PC-3 (cell line): ENCODE measurements at regions not wholly inside any gene's neighbourhood (a gene's known extent, or its start where the extent isn't known, plus 50 kb on each side); places are given as distances from the start of the nearest gene placed in this dataset.

Source experiments
- ATAC-seq: fragments of 200-7000 bp; cut with Tn5 transposase; 2 replicates; pipeline ENCODE4 v1.9.1; 2020; ENCODE audit warnings: mild to moderate bottlenecking, moderate library complexity
- BruUV-seq: library from RNA; stranded (reverse); fragments of 400-500 nt; replicated peaks from 2 replicates; lab custom pipeline; 2021; lab: Mats Ljungman, UMichigan
- CTCF ChIA-PET: fragments of 300-600 bp; sonication (Branson Sonifier 250); formaldehyde crosslinking; loops from one replicate; lab custom pipeline; 2022; ENCODE audit warnings: antibody characterized with exemption; lab: Charles Lee
- POLR2A ChIA-PET: fragments of 300-600 bp; sonication (Branson Sonifier 250); formaldehyde crosslinking; loops from one replicate; lab custom pipeline; 2022; ENCODE audit warnings: antibody characterized with exemption; ENCODE audit not compliant: unreplicated experiment; lab: Charles Lee
- DNase-seq: peaks from one replicate; pipeline ENCODE4 v3.0.0-alpha.2; 2015
- H2AFZ ChIP-seq: fragments of 300-600 bp; sonication (generic); 2 replicates; pipeline ENCODE4 v1.6.0; 2016; ENCODE audit warnings: antibody characterized with exemption, low read length
- H3F3A ChIP-seq: fragments of 300-600 bp; sonication (generic); one replicate; pipeline ENCODE4 v1.6.0; 2017; ENCODE audit warnings: antibody characterized with exemption, low read length, control low read depth, mild to moderate bottlenecking; ENCODE audit not compliant: unreplicated experiment
- H3K27ac ChIP-seq: fragments of 300-600 bp; sonication (generic); 2 replicates; pipeline ENCODE4 v1.5.1; 2016; ENCODE audit warnings: mild to moderate bottlenecking, low read length
- H3K27me3 ChIP-seq: fragments of 300-600 bp; sonication (generic); 2 replicates; pipeline ENCODE4 v1.6.1; 2016; ENCODE audit warnings: low read length, mixed read lengths
- H3K36me3 ChIP-seq: fragments of 300-600 bp; sonication (generic); 2 replicates; pipeline ENCODE4 v1.6.1; 2016; ENCODE audit warnings: low read depth, mixed run types, low read length, mixed read lengths
- H3K4me1 ChIP-seq: fragments of 300-600 bp; sonication (generic); 2 replicates; pipeline ENCODE4 v1.5.1; 2016; ENCODE audit warnings: low read length; ENCODE audit not compliant: insufficient read depth
- H3K4me2 ChIP-seq: fragments of 300-600 bp; sonication (generic); 2 replicates; pipeline ENCODE4 v1.6.0; 2016; ENCODE audit warnings: low read length
- H3K4me3 ChIP-seq: fragments of 300-600 bp; sonication (generic); 2 replicates; pipeline ENCODE4 v1.5.1; 2016; ENCODE audit warnings: mild to moderate bottlenecking, low read length, mixed read lengths
- H3K79me2 ChIP-seq: fragments of 300-600 bp; sonication (generic); 2 replicates; pipeline ENCODE4 v1.6.1; 2017; ENCODE audit warnings: low read length, mixed read lengths
- H3K9ac ChIP-seq: fragments of 300-600 bp; sonication (generic); 2 replicates; pipeline ENCODE4 v1.6.0; 2016; ENCODE audit warnings: mild to moderate bottlenecking, low read length
- H3K9me2 ChIP-seq: fragments of 300-600 bp; sonication (generic); replicated peaks from 2 replicates; pipeline ENCODE4 v1.6.1; 2016; ENCODE audit warnings: mixed run types, low read length, mixed read lengths
- H3K9me3 ChIP-seq: fragments of 300-600 bp; sonication (generic); 2 replicates; pipeline ENCODE4 v1.6.1; 2016; ENCODE audit warnings: low read length, mixed read lengths
- H4K20me1 ChIP-seq: fragments of 300-600 bp; sonication (generic); 2 replicates; pipeline ENCODE4 v1.6.1; 2016; ENCODE audit warnings: low read length, mixed read lengths
- EZH2 ChIP-seq: fragments of 300-600 bp; sonication (generic); IDR thresholded peaks from one replicate; pipeline ENCODE4 v1.6.1; 2017; ENCODE audit warnings: antibody characterized with exemption, mild to moderate bottlenecking, low read length; ENCODE audit not compliant: unreplicated experiment
- EZH2phosphoT487 ChIP-seq: fragments of 300-600 bp; sonication (generic); IDR thresholded peaks from 2 replicates; pipeline ENCODE4 v1.6.1; 2018; ENCODE audit warnings: mild to moderate bottlenecking, antibody characterized with exemption, low read length, borderline replicate concordance
- intact Hi-C: fragments of 100-400 bp; cut with micrococcal nuclease; formaldehyde crosslinking; loops from 2 replicates; pipeline ENCODE4 v1.9.0; 2023
- TF ChIP-seq, protein P1 (sequence below): fragments of 300-600 bp; sonication (generic); conservative IDR thresholded peaks from 2 replicates; pipeline ENCODE4 v1.5.1; 2017; ENCODE audit warnings: antibody characterized with exemption, low read depth, mild to moderate bottlenecking, low read length

DNA sequence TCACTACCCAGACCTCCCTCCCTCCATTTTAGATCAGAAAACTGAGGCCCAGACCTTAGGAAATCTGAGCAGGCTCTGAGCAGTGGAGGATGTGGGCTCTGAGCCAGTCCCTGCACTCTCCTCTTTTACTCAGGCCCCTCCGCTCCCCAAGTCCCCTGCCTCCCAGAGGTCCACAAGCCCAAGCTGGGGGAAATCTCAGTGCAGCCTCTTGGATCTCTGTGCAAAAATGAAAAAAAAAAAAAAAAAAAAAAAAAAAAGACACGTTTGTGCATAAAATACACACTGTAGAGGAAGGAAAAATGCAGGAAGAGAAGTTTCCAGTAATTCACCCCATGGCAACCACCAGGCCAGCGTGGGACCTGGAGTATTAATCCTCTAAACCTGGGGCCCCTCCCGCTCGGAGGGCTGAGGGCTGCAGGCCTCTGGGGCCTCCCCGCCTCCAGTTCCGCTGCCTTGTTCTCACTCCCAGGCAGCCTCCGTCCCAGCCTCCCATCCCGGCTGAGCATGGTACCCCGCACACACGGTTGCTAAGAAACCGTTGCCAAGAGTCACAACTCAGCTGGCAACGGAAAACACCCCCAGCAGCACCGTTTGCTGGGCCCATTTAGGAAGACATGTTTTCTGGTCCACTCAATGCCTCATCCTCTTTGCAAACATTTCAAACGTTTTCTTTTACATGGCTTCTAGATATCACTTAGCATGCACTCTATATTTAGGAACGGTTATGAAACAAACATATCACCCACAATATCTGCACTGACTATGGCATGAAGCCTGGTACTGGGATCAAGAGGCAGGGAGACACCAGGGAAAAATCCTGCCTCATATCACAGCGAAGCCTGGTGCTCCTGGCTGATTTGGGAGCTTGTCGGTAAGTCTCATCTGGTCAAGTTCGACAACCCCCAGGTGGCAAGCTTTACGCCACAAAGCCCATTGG is 227.5 kb downstream of the CTTN start:
- Histone ChIP-seq H3K4me2 (no peak overlapping the region), H3F3A (no peaks in the 10 kb centered on the region), H3K9me2 (no peaks in the 10 kb centered on the region), H4K20me1 (no peaks in the 10 kb centered on the region), H3K9ac (no peak overlapping the region), H3K27ac (no peak overlapping the region), H3K4me1 (no peaks in the 10 kb centered on the region), H3K79me2 (no peaks in the 10 kb centered on the region), H3K4me3 (no peak overlapping the region), H3K36me3 (no peaks in the 10 kb centered on the region), H3K9me3 (no peaks in the 10 kb centered on the region), H2AFZ (no peak overlapping the region), H3K27me3 (no peaks in the 10 kb centered on the region)
- DNase-seq (no peak), ATAC-seq (no peak)
- POLR2A ChIA-PET = no interaction called here
- intact Hi-C loops = no loop called here
- CTCF ChIA-PET = no interaction called here
- BruUV-seq = no TSS peak
- TF ChIP-seq, protein P1, sequence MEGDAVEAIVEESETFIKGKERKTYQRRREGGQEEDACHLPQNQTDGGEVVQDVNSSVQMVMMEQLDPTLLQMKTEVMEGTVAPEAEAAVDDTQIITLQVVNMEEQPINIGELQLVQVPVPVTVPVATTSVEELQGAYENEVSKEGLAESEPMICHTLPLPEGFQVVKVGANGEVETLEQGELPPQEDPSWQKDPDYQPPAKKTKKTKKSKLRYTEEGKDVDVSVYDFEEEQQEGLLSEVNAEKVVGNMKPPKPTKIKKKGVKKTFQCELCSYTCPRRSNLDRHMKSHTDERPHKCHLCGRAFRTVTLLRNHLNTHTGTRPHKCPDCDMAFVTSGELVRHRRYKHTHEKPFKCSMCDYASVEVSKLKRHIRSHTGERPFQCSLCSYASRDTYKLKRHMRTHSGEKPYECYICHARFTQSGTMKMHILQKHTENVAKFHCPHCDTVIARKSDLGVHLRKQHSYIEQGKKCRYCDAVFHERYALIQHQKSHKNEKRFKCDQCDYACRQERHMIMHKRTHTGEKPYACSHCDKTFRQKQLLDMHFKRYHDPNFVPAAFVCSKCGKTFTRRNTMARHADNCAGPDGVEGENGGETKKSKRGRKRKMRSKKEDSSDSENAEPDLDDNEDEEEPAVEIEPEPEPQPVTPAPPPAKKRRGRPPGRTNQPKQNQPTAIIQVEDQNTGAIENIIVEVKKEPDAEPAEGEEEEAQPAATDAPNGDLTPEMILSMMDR = no peak
- TF ChIP-seq EZH2phosphoT487 = no peak
- no peak for TF ChIP-seq EZH2

GRCh38 chr11:70627219-70627618 is 228.9 kb downstream of the CTTN start:
- no peak overlapping the region for H3K4me2 ChIP-seq
- no peak overlapping the region for H3K27ac ChIP-seq
- no peaks in the 10 kb centered on the region for H3K79me2 ChIP-seq
- ATAC-seq (no peak), DNase-seq (no peak)
- no peaks in the 10 kb centered on the region for H4K20me1 ChIP-seq
- no peaks in the 10 kb centered on the region for H3K36me3 ChIP-seq
- ChIA-PET CTCF (no interaction called here), POLR2A (no interaction called here)
- TF ChIP-seq, protein P1 = no peak
- no peak for TF ChIP-seq EZH2phosphoT487
- no TSS peak for BruUV-seq
- intact Hi-C loops = no loop called here
- no peaks in the 10 kb centered on the region for H3F3A ChIP-seq
- H3K9me2 ChIP-seq = no peaks in the 10 kb centered on the region
- H3K9ac ChIP-seq = no peak overlapping the region
- H3K9me3 ChIP-seq = no peaks in the 10 kb centered on the region
- H3K4me3 ChIP-seq = no peak overlapping the region
- no peak overlapping the region for H2AFZ ChIP-seq
- H3K4me1 ChIP-seq = no peaks in the 10 kb centered on the region
- no peaks in the 10 kb centered on the region for H3K27me3 ChIP-seq
